ENCODE measurements at regions not wholly inside any gene's neighbourhood (a gene's known extent, or its start where the extent isn't known, plus 50 kb on each side); places are given as distances from the start of the nearest gene placed in this dataset. TPM values are rescaled to one million over a fixed set of nuclear protein-coding genes. Genes with fewer than 3 reads are reported as not detected.

Small RNA genes lying in the stretch of these regions (small RNA-seq; reads per million reads assigned to genes)
- gene RNU6-785P: not detected
